OCI-LY7 (cell line): ENCODE measurements at regions not wholly inside any gene's neighbourhood (a gene's known extent, or its start where the extent isn't known, plus 50 kb on each side); places are given as distances from the start of the nearest gene placed in this dataset.

Source experiments
- BruUV-seq: library from RNA; stranded (reverse); fragments of 400-500 nt; replicated peaks from 2 replicates; lab custom pipeline; 2021; lab: Mats Ljungman, UMichigan
- CTCF ChIA-PET: fragments of 300-600 bp; sonication (Branson Sonifier 250); formaldehyde crosslinking; loops from one replicate; lab custom pipeline; 2022; ENCODE audit warnings: antibody characterized with exemption; ENCODE audit not compliant: unreplicated experiment; lab: Charles Lee
- POLR2A ChIA-PET: fragments of 300-600 bp; sonication (Branson Sonifier 250); formaldehyde crosslinking; loops from one replicate; lab custom pipeline; 2022; ENCODE audit warnings: antibody characterized with exemption; lab: Charles Lee
- DNase-seq: peaks from one replicate; pipeline ENCODE4 v3.0.0-alpha.2; 2015; ENCODE audit warnings: low spot score
- H2AFZ ChIP-seq: fragments of 200-600 bp; sonication (generic), shearing (Covaris generic); 2 replicates; pipeline ENCODE4 v1.6.1; 2014; ENCODE audit warnings: mild to moderate bottlenecking, antibody characterized with exemption, low read length, moderate library complexity
- H3K27ac ChIP-seq: fragments of 200-600 bp; sonication (generic); 2 replicates; pipeline ENCODE4 v1.5.1; 2014; ENCODE audit warnings: mixed run types, low read depth, mild to moderate bottlenecking, moderate library complexity, low read length, inconsistent platforms; ENCODE audit not compliant: poor library complexity, severe bottlenecking
- H3K36me3 ChIP-seq: fragments of 200-600 bp; sonication (generic); 2 replicates; pipeline ENCODE4 v1.6.1; 2014; ENCODE audit warnings: mild to moderate bottlenecking, antibody characterized with exemption, low read length, moderate library complexity, mixed read lengths; ENCODE audit not compliant: insufficient read depth
- H3K4me1 ChIP-seq: fragments of 200-600 bp; sonication (generic); 2 replicates; pipeline ENCODE4 v1.5.1; 2014; ENCODE audit warnings: mild to moderate bottlenecking, low read length; ENCODE audit not compliant: insufficient read depth, poor library complexity, severe bottlenecking
- H3K4me2 ChIP-seq: fragments of 200-600 bp; sonication (generic); 2 replicates; pipeline ENCODE4 v1.6.1; 2014; ENCODE audit warnings: mild to moderate bottlenecking, low read length
- H3K4me3 ChIP-seq: fragments of 200-600 bp; sonication (generic); 2 replicates; pipeline ENCODE4 v1.5.1; 2014; ENCODE audit warnings: mild to moderate bottlenecking, low read depth, low read length; ENCODE audit not compliant: poor library complexity, severe bottlenecking
- H3K79me2 ChIP-seq: fragments of 200-600 bp; sonication (generic); 2 replicates; pipeline ENCODE4 v1.6.1; 2016; ENCODE audit warnings: low read depth, mild to moderate bottlenecking, low read length, moderate library complexity, mixed read lengths; ENCODE audit not compliant: insufficient read depth
- H3K9me2 ChIP-seq: fragments of 200-600 bp; sonication (generic); 2 replicates; pipeline ENCODE4 v1.6.1; 2016; ENCODE audit warnings: mild to moderate bottlenecking, low read length, mixed read lengths; ENCODE audit not compliant: insufficient read depth
- H3K9me3 ChIP-seq: fragments of 200-600 bp; sonication (generic); 2 replicates; pipeline ENCODE4 v1.6.1; 2014; ENCODE audit warnings: mild to moderate bottlenecking, mixed run types, low read length, mixed read lengths
- H4K20me1 ChIP-seq: fragments of 200-600 bp; sonication (generic); 2 replicates; pipeline ENCODE4 v1.6.1; 2014; ENCODE audit warnings: mild to moderate bottlenecking, antibody characterized with exemption, low read length, moderate library complexity, mixed read lengths; ENCODE audit not compliant: insufficient read depth
- CTCF ChIP-seq: fragments of 200-600 bp; sonication (generic); conservative IDR thresholded peaks from 2 replicates; pipeline ENCODE4 v1.5.1; 2014; ENCODE audit warnings: mild to moderate bottlenecking, antibody characterized with exemption, low read length, moderate library complexity, mixed read lengths
- EZH2phosphoT487 ChIP-seq: fragments of 200-600 bp; sonication (generic); IDR thresholded peaks from 2 replicates; pipeline ENCODE4 v1.6.1; 2018; ENCODE audit warnings: low read depth, borderline replicate concordance, mild to moderate bottlenecking, mixed run types, antibody characterized with exemption, low read length, moderate library complexity, mixed read lengths
- intact Hi-C: fragments of 100-400 bp; cut with micrococcal nuclease; formaldehyde crosslinking; loops from one replicate; pipeline ENCODE4 v1.10.0; 2022; ENCODE audit not compliant: unreplicated experiment

GRCh38 chr20:40459299-40459698, 229.7 kb downstream of the MAFB start:
- H3K36me3 ChIP-seq, result no peaks in the 10 kb centered on the region
- H3K4me3 ChIP-seq, result no peak overlapping the region
- no peak overlapping the region for H3K4me2 ChIP-seq
- H3K9me2 ChIP-seq, result no peaks in the 10 kb centered on the region
- CTCF ChIA-PET, result no interaction called here
- TF ChIP-seq EZH2phosphoT487 (no peak), CTCF (no peak)
- intact Hi-C loops, result no loop called here
- no peaks in the 10 kb centered on the region for H3K9me3 ChIP-seq
- H2AFZ ChIP-seq, result no peak overlapping the region
- no peaks in the 10 kb centered on the region for H3K4me1 ChIP-seq
- no TSS peak for BruUV-seq
- POLR2A ChIA-PET, result no interaction called here
- no peaks in the 10 kb centered on the region for H3K79me2 ChIP-seq
- H4K20me1 ChIP-seq, result no peaks in the 10 kb centered on the region
- H3K27ac ChIP-seq, result no peak overlapping the region
- DNase-seq, result no peak

GRCh38 chr20:40457404-40457803, 231.6 kb downstream of the MAFB start:
- no peaks in the 10 kb centered on the region for H3K4me1 ChIP-seq
- no peak overlapping the region for H3K4me3 ChIP-seq
- intact Hi-C loops, result no loop called here
- CTCF ChIA-PET, result no interaction called here
- H3K9me3 ChIP-seq, result no peaks in the 10 kb centered on the region
- no peaks in the 10 kb centered on the region for H4K20me1 ChIP-seq
- H3K4me2 ChIP-seq, result no peak overlapping the region
- POLR2A ChIA-PET, result no interaction called here
- no peak overlapping the region for H2AFZ ChIP-seq
- BruUV-seq, result no TSS peak
- no peak overlapping the region for H3K27ac ChIP-seq
- H3K36me3 ChIP-seq, result no peaks in the 10 kb centered on the region
- no peak for DNase-seq
- no peaks in the 10 kb centered on the region for H3K79me2 ChIP-seq
- no peaks in the 10 kb centered on the region for H3K9me2 ChIP-seq
- TF ChIP-seq CTCF, result no peak
- no peak for TF ChIP-seq EZH2phosphoT487

- Histone ChIP-seq H3K4me1 (no peaks in the 10 kb centered on the region), H3K4me3 (no peak overlapping the region), H3K27ac (no peak overlapping the region), H3K36me3 (no peaks in the 10 kb centered on the region), H4K20me1 (no peaks in the 10 kb centered on the region), H3K79me2 (no peaks in the 10 kb centered on the region), H2AFZ (no peak overlapping the region), H3K9me2 (no peaks in the 10 kb centered on the region), H3K4me2 (no peak overlapping the region), H3K9me3 (no peaks in the 10 kb centered on the region)
- no peak for TF ChIP-seq CTCF
- no peak for TF ChIP-seq EZH2phosphoT487
- no TSS peak for BruUV-seq
- intact Hi-C loops, result no loop called here
- CTCF ChIA-PET, result no interaction called here
- no peak for DNase-seq
- POLR2A ChIA-PET, result no interaction called here
Observed at GRCh38 chr20:40452758-40453157, 236.3 kb downstream of the MAFB start.
